NCI-H1436 treated with DMSO at 0.1 percent for 48 hours (cell line): ENCODE measurements at regions not wholly inside any gene's neighbourhood (a gene's known extent, or its start where the extent isn't known, plus 50 kb on each side); places are given as distances from the start of the nearest gene placed in this dataset.
A peak's percentile ranks its signal among the peaks of the same experiment; 100 is the strongest.
"Not testable (repeated sequence)": the region's sequence is repeated elsewhere in the genome, so short reads cannot be mapped to it uniquely, and the experiment has no call there.

Source experiments
- DNase-seq: peaks from one replicate; lab custom pipeline; 2025; lab: John Stamatoyannopoulos, UW

DNA sequence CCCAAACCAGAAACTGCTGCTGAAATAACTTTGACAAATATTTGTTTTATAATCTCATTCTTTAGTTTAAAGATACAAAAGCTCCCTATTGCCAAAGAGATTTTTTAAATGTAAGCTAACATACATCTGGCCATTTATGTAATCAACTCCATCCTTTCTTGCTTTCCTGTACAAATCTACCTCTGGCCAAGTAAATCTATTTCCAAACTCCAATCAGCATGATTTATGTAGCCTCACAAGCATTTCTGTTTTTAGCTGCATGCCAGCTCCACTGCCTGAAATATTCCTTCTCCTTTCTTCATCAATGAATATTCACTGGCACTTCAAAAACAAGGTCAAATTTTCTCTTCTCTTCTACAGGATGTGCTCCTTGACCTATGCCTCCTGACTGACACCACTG, 80.0 kb downstream of the SHOX2 start:
- no peak for DNase-seq

DNA sequence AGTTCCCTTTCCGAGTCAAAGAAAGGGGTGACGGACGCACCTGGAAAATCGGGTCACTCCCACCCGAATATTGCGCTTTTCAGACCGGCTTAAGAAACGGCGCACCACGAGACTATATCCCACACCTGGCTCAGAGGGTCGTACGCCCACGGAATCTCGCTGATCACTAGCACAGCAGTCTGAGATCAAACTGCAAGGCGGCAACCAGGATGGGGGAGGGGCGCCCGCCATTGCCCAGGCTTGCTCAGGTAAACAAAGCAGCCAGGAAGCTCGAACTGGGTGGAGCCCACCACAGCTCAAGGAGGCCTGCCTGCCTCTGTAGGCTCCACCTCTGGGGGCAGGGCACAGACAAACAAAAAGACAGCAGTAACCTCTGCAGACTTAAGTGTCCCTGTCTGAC, 86.3 kb downstream of the SHOX2 start:
- DNase-seq: not testable (repeated sequence)

DNA sequence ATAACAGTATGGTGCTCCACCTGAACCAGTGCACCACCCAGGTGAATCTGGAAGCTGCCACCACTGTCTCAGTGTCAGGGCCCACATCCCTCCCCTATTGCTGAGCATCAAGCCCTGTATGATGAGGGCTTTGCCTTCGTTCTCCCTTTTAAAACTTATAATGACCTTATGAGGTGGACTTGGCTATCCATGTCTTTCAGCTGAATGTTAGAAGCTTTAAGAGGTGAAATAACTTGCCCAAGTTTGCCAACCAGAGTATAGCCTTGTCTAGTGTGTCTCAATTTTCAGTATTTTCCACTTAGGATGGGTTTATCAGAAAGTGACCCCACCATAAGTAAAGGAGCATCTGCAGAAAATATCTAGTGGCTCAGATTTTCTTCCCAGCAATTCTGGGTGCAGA, 87.8 kb downstream of the SHOX2 start:
- DNase-seq: no peak

DNA sequence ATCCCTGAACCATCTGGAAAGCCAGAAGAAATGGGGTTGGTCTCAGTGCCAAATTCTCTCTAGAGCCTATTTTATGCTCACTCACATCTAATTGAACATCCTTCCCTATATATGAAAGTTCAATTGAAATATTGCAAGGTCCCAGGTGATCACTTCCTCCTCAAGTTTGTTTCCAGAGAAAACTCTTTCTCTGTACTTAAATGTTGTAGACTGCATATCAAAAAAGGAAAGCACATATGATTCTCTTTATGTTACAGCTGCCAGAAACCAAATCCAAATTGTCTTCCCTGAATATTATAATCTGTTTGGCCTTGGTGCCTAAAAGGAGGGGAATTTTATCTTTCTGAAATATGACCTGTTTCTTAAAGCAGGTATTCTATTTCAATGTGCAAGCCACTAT, 93.3 kb downstream of the SHOX2 start:
- DNase-seq: no peak

DNA sequence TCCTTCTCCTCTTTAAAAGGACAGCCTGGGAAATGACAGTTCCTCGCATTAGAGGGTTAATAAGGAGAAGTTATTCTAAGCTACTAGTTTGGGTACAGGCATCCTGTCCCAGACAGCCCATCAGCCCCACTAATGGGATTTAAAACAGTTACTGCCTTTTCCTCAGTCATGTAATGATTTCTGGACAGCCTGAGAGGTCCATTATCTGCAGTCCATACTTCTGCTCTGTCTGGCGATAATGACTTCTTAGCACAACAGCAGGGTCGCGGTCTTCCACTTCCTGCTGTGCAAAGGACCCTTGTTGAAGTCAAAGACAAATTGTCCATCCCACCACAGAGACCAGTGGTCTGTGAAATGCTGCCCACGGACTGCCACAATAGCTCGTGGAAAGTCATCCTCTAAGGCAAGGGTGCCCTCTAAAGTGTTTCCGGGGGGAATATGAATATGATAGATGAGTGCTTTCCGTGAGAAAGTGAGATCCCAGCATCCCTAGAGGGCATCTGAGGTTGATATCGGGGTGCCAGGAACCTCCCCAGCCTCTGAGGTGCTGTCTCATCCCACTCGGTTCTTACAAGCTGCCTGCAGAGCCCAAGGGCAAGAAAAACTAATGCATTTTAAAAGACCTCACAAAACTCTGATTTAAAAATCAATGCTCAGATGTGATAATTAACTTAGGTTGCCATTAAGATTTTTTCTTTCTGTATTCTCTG, 100.7 kb downstream of the SHOX2 start:
- no peak for DNase-seq

DNA sequence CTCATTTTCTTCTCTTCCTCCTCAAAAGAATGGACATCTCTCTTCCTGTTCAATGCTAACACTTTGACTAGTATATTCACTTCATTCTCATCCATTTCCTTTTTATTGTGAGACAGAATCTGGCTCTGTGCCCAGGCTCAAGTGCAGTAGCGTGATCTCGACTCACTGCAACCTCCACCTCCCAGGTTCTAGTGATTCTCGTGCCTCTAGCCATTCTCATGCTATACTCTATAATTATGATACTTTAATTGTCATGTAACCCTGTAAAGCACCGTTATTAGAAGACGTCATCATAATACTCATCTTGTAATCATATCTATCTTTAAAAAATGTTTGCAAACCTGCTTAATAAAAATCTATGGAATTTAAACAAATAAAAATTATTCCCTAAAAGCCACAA, 107.0 kb downstream of the SHOX2 start:
- DNase-seq: peak; percentile 54

DNA sequence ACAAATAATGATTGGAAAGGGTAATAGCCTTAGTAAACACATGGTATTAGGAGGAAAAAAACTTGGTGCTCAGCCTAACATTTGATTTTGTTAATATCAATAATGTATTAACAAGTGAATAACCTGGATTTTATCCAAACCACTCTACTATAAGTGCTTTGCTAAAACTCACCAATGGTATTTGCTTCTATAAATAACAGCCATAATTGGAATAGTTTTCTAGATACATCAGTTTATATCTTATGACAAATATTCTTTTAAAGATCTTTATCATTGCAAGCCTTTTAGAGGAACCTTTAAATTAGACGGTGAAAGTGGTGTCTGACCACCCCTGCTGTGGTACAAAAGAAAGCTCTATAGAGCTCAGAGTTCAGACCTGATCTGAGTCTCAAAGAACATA, 123.9 kb downstream of the SHOX2 start:
- no peak for DNase-seq

DNA sequence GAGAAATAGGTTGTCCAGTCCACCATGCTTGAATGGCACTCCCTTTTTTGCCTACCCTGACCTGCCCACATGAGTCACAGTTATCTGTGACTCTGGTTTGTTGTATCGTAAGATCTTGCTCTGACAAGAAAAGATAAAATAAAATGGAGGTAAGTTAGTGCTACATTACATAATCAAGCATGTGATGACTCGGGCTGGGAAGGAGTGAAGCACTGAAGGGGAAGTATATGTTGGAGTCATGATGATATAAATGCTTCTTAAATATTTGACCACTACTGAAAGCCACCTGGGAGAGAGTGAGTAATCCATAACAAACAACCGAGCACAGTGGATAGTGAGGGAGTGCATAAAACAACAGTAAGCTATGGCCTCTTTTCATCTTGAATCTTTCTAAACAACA, 124.4 kb downstream of the SHOX2 start:
- no peak for DNase-seq

DNA sequence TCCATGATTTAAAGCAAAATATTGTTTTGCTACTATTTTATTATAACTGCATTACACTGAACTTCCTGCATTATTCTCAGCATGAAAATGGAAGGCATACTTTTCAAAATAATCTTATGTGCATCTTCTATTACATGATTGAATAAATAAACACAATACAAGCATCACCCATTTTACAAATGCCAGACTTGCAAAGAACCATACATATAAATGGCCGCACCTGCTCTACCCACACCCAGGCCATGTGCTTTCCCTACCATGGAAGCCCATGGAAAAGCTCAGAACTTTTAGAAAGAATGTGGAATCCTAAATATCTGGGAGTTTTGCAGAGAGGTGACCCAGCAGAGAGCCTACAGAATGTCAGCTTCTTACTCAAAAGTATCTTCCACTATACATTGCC, 127.2 kb downstream of the SHOX2 start:
- DNase-seq: no peak

DNA sequence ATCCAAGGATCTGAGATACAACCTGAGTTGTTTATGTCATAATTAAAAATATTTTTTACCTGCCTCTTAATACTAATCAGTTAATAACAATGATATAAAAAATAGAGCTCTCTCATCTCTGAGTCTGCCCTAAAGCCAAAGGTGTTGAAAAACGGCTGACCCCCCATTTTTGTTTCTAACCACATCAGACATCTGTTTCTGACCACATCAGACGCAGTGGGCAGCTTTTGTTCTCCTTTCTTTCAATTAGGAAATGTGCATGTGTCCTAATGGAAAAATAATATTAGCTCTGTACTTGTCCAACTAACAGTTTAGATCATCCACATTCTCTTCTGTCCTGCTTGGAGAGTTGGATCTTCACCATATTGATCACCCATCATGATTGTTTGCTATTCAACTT, 144.6 kb downstream of the SHOX2 start:
- no peak for DNase-seq

DNA sequence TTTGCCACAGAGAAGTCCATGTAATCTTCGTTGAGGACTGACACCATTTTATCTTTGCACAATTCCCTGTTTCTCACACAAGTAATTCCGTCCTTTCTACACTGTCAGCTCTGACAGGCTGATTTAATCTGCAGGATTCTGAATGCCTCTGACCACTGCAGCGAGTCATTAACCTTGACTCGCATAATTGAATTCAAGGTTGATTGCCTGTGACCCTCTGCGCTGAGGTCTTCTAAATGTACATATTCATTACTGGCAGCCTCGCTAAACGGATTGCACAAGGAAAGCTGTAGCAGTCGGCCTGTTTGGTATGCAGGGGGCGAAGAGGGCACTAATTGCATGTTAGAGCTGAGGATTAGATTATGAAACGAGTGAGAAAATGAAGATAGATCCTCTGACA, 147.8 kb downstream of the SHOX2 start:
- DNase-seq: no peak

DNA sequence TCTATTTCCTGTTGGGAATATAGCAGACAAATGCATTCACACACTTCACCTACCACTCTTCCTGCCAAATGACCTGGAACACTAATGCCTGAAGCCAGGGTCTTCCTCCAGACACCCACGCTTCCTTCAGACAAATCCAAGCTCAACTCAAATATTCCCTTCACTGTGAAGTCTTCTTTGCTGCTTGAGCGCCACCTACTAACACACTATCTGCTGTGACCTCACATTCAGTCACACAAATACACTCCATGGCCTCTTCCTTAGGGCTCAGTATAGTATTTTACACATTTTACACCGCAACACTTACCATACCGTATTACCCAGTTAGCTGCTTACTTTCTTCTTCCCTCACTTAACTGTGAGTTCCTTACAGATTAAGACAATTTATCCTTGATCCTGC, 149.4 kb downstream of the SHOX2 start:
- no peak for DNase-seq

DNA sequence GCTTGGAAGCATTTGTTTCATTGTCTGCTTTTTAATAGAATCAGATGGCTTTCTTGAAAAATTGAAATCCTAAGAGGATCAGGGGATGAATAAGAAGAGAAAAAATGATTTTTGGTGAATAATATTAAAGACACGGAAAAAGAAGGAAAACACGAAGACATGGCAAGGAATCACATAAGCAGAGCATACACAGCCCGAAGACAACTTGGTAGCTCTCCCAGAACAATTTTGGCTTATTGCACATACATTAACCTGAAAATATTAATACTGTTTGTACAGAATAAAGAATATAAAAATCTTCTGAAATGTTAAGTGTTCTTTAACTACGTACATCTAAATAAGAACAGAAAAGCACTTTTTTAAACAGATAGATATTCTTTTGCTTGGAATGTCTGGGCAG, 150.0 kb downstream of the SHOX2 start:
- DNase-seq: no peak

DNA sequence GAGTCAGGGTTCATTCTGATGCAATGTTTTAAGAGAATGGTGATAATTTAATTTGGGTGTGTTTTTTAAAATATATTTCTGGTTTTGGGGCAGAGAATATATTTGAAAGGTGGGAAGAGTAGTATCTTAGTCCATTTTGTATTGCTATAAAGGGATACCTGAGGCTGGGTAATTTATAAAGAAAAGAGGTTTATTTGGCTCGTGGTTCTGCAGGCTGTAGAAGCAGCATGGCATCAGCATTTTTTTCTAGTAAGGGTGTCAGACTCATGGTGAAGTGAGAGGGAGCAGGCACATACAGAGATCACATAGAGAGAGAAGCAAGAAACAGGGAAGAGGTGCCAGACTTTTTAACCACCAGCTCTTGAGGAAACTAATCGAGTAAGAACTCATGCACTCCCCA, 152.7 kb downstream of the SHOX2 start:
- DNase-seq: no peak

DNA sequence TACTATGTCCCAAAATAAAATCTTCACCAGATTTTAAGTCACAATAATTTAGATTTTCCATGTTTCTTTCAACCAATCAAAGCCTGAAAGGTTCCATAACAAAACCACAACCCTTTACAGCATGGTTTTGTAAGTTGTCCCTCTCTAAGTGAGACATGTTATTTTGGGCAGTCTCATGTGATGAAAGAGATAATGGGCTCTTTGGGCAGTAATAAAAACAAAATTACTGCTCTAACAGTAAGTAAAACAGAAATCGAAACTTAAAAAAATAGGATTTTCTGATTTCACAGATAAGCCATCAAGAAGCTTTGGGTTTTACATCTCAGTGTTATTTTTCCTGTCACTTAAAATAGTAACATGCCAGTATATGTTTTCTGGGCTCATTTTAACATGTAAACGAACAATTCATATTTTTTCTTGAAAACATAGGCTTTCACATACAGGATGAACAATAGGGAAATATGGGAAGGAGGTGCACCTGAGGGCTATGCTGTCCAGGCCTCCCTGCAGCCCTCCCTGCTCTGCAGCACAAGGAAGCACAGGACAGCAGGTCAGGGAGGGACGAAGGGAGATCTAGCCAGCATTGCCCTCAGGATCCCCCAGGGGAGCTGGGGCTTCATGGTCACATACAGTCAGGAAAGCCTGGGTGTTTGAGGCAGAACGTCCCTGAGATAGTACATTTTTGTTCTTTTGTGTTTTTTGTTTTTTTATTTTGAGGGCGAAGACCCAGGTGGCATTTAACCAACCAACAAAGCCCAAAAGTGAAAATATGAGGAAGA, 157.4 kb downstream of the SHOX2 start:
- no peak for DNase-seq

DNA sequence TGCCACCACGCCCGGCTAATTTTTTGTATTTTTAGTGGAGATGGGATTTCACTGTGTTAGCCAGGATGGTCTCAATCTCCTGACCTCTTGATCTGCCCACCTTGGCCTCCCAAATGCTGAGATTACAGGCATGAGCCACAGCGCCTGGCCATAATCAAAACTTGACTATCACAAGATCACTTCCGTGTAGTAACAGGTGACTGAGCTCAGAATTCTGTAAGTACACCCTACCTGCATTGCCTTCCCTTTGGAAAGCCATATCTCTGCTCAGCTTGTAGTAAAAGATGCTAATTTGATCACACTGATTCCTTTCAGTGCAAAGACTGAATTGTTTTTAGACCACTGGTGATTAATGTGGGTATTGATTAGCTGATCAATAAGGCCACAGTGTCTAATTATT, 167.1 kb downstream of the SHOX2 start:
- DNase-seq: no peak

DNA sequence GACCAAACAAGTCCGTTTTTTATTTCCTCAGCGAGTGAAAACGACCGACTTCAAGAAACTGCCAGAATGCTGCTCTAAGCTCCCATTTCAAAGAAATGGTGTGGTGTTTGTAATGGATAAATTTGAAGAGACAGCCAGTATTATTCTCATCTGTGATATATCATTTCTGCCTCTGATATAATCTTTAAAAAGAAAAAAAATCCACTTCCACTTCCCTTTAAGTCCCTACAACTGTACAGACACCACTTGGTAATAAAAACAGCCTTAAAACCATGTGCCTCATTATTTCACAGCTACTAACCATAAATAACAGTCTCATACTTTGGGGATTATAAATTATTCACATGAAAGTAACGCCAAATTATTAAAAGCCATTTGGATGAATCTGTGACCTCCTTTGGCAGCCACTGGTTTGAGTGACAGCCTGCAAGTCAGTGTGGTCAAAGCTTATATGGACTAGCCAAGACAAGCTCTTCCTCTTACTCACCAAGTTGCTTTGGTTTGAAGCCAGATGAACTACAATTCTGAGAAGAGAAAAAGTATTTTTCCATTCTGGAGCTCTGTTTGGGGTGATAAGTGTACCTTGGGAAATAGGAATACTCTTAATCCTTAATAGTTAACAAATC, 168.0 kb downstream of the SHOX2 start:
- no peak for DNase-seq

DNA sequence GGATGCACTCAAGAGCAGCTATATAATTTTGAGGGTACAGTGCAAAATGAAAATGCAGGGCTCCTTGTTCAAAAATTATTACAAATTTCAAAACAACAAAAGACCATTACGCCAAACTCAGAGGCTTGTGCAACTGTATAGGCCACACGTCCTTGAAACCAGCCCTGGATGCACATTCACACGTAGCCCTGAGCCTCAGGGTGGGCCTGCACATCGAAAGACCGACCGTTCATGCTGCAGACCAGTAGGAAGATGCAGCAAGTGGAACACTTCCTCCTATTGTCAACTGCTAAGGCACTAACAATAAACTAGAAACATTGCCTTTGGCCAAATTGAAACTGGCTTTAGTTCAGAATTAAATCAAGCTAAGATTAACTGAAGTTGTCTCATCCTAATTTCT, 174.7 kb downstream of the SHOX2 start:
- DNase-seq: no peak

DNA sequence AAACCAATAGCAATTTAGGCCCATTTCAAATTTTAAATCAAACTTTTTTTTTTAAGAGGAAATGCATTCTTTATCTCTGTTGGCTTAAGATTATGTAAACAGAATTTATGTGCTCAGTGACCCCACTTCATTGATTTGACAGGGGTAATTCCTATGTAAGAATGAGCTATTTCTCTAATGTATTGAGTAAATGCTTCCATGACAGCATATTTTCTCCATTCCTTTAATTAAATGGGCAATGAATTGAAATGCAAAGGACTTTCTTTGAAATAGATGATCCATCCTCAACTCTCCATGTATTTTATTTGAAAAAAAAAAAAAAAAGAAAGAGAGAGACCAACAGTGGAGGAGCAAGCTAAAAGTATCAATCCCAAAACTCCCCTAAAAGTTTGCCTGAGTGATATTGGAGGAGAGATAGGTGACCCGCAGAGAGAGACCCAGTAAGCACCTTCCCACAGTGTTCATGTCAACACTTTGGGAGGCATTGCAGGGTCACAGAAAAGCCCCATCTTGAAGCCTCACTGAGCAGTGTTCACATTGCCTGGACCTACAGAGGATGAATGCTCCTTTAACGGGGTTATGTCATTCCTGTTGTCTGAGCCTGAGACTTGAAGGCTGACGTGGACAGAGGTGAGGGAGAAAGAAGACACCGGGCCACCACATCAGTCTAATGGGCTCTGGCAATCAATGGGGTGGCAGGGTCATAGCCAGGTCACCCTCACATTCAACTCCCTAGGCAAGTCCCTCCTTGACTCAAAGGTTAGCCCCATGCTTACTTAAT, 176.0 kb downstream of the SHOX2 start:
- no peak for DNase-seq

DNA sequence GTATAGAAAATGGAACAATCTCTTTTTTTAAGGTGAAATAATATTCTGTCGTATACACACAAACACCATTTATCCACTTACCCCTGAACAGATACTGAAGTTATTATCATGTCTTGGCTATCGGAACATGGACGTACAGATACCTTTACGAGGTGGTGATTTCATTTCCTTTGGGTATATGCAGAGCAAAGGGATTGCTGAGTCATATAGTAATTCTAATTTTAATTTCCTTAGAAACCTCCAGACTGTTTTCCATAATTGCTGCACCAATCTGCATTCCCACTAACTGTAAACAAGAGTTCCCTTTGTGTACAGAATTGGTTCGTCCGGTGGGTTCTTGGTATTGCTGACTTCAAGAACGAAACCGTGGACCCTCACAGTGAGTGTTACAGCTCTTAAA, 179.4 kb downstream of the SHOX2 start:
- DNase-seq: no peak

DNA sequence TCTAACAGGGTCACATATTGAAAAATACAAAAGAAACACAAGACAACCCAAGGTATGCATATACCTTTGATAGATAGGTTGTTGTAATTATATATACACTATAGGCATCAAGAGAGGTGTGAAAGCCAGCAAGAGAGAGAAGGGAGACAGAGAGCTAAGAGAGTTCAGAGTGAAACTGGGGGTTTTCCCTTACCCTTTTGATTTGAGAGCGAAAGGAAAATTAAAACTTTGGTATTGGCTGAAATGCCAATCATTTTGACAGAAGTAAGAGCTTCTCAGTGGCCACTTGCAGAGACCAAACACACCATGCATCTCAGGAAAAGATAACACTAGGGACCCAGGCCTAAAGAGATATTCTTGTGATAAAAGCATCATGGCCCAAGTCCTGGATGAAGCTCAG, 183.6 kb downstream of the SHOX2 start:
- no peak for DNase-seq

DNA sequence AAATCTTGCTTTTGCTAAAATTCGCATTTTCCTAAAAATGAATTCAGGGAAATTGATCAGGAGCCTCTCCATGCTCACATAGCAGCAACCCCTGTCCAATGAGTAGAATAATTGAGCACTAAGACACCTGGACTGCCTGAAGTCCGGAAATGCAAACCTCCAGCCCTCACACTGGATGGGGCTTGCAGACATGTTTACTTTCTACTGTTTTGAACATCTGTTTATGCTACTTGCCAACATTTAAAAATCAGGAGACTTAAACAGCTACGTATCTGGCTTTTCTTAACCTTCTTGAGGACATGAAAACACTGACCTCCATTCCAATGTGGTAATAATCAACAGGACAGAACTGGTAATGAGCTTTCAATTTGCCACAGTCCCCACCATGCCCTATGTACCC, 184.4 kb downstream of the SHOX2 start:
- no peak for DNase-seq
